Activated CD4-positive, alpha-beta T cell treated with anti-CD3 and anti-CD28 coated beads, Interleukin-2, Interleukin-6, amounts not matched to agents 100 ng/mL and 50 ng/mL, durations not matched to agents 16 hours and 8 hours (primary cell): ENCODE measurements at regions not wholly inside any gene's neighbourhood (a gene's known extent, or its start where the extent isn't known, plus 50 kb on each side); places are given as distances from the start of the nearest gene placed in this dataset.

Experiments
- DNase-seq: peaks from one replicate; pipeline ENCODE4 v3.0.0-alpha.2; 2020

DNA sequence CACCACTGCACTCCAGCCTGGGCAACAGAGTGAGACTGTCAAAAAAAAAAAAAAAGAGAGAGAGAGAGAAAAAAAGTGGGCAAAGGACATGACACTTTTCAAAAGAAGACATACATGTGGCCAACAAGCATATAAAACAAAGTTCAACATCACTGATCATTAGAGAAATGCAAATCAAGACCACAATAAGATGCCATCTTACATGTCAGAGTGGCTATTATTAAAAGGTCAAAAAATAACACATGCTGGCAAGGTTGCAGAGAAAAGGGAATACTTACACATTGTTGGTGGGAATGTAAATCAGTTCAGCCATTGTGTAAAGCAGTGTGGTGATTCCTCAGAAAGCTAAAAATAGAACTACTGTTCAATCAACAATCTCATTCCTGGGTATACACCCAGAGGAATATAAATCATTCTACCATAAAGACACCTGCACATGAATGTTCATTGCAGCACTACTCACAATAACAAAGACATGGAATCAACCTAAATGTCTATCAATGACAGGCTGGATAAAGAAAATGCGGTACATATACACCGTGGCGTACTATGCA is 94.9 kb upstream of the TRIM2 start:
- DNase-seq, result no peak

DNA sequence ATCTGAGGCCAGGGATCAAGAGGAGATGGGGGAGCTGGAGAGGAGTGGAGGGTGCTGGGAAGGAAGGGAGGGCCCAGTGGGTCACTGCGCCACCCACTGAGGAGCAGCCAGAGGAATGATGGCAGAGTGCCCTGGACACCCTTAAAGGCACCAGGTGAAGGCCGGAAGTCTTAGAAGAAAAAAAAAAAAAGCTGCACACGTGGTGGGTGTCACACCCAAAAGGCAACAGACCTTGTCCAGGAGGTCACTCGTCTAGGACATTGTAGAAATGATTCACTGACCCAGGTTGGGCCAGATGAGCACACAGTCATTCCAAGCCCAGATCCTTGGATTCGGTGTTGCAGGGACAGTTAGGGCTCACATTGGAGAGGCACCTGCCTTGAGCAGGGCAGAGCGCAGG is 93.5 kb upstream of the TRIM2 start:
- DNase-seq, result no peak

DNA sequence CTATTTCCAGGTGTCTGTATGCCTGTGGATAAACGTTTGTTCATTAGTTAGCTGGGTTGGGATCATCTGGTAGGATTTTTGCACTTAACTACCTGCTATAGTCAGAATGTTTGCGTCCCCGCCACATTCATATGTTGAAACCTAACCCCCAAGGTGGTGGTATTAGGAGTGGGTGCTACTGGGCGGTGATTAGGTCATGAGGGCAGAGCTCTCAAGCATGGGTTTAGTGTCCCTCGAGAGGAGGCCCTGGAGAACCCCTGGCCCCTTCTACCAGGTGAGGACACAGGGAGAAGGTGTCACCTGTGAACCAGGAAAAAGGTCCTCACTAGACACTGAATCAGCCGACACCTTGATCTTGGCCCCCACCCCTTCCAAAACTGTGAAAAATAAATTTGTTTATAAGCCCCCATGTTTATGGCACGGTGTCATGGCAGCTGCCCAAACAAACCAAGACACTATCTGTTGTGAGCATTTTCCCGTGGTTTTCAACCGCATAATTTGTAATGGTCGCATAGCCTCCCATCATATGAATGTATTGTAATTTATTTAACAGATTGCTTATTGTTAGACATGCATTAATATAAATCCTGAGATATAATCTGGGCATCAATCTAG is 92.7 kb upstream of the TRIM2 start:
- DNase-seq, result no peak

DNA sequence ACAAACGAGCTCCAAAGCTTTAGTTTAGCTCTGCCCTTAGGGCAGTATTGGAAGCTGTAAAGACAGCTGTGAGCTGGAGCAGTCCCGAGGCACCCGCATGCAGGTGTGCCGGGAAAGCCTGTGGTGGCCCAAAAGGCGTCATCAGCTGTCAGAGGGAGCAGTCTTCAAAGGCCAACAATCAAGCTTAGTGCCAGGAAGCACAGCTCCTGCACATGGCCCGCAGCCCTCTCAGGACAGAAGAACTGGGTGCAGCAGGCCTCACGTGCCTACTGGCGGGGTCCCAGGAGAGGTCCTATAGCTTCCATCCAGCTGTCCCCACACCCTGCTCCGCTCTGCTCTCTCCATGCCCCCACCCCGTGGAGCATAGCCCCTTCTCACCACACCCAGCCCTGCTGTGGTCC is 92.2 kb upstream of the TRIM2 start:
- no peak for DNase-seq

DNA sequence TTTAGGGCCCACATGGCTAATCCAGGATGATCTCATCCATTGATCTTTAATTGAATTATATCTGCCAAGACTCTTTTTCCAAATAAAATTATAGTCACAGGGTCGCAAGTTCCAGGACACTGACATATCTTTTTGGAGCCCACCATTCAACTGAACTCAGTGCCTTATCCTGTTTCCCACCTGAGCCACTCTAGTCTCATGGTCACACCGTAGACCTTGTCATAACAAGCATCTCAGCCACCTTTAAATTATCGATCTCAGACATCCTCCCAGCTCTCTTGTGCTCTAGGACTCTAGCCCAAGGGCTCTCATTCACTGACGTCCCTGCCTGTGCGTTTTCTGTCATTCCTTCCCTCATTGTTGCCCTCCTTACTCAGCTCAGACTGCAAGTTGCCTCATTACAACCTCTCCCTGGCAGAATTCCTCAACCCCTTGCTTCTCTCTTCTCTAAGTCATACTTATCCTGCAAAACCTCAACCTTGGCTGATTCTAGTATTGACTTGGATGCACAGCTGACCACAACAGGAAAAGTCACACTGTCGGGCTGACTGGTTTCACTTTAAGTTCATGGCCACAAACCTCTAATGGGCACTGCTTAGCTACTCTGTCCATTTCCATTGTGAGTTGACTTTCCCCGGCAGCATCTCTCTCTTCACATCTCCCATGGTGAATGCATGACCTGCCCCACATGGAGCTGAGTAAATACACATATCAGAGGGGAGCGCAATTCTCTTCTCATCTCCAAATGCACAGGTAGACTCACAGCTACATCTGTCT is 91.0 kb upstream of the TRIM2 start:
- DNase-seq, result peak; percentile 51

DNA sequence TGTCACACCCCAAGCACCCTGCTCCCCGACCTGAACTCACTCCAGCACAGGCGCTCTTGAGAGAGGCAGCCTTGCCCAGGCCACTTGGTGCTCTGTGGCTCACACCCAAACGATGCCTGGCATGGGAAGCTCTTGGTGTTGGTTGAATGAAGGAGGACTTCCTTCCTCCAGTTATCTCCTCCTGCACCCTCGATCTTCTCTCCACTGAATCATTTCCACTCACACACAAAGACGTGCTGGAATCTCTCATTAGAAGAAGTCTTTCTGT is 90.5 kb upstream of the TRIM2 start:
- no peak for DNase-seq

DNA sequence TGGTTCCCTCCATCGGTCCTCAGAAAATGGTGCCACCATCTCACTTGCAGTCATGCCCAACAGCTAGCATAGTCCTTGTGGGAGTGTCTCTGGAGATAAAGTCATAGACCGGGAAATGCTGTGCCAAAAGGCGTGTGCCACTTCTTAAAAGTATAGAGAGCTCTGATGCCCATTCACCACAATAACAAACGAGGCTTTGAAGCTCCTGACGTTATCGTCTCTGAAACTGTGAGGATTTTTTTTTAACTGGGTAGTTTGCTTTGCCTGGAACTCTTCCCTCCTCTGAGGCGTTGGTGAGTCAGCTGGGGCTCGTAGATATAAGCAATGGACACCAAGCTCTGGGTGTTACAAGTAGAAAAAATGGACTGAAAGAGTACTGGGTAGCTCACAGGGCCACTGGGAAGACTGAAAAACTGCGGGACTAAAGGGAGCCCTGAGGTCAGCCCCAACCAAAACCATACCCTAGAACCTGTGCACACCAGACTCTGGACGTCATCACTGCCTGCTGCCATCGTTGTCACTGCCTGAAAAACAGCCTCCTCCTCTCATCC is 89.4 kb upstream of the TRIM2 start:
- DNase-seq, result peak; percentile 56

DNA sequence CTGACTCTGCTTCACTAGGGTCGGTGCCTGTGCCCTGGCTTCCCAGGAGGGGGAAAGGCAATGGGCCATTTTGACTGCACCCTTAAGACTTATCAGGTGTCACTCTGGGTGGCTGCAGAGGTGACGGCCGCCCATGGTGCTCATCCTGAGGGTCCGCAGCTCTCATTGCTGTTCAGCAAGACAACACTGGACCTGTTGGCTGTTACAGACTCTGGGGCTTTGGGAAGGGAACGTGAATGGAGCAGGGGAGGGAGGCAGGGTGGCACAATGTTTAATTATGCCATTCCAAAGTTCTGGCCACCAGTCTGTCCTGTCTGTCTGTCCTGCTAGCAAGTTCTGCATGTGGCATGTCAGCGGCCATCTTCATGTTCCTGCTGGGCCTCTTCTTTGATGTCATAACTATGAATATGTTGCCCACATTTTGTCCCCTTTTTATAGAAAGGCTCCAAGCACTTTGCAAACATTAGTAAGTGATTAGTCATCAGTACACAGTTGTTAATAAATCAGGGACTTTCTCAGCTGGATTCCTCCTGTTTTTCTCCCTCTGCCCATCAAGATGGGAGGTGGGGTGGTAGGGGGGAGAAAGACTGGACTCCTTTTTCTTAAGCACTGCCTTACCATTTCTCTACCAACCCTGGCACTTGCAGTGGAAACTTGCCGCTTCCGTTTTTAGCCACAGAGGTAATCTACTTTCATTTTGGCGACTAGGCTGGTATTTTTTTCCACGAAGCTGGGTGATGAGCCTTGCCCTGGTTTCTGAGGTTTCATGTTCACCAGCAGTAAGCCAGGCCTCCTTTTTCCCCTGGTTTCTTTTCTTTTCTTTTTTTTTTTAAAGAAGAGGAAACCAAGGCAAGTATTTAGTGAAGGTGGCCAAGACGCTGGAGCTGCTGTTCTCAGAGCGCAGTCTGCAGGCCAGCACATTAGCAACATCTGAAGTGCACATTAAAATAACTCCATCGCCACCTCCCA is 88.6 kb upstream of the TRIM2 start:
- peak; percentile 92 for DNase-seq

DNA sequence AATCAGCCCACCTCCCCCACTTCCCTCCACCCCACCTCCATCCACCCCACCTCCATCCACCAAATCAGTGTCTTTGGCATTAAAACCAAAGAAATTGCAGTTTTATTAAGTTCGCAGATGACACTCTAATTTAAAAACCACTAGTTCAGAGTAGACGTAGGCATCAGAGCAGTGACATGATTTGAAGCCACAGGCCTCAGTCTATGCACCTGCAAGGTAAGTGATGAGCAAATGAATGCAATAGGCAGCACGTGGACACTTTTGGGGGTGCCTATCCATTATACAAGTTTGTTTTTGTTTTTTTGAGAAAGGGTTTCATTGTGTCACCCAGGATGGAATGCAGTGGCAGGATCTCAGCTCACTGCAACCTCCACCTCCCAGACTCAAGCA is 88.0 kb upstream of the TRIM2 start:
- no peak for DNase-seq

DNA sequence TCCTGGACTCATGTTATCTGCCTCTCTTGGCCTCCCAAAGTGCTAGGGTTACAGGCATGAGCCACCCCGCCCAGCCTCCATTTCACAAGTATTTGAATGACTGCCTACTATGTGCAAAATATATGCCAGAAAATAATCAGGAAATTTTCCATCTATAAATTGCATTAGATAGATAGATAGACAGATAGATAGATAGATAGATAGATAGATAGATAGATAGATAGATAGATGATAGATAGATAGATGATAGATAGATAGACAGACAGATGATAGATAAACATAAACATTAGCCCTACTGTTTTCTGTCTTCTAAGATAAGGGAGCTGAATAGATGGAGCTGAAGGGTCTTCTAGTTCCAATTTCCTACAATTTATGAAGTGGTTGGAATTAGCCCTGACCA is 87.4 kb upstream of the TRIM2 start:
- DNase-seq, result no peak

DNA sequence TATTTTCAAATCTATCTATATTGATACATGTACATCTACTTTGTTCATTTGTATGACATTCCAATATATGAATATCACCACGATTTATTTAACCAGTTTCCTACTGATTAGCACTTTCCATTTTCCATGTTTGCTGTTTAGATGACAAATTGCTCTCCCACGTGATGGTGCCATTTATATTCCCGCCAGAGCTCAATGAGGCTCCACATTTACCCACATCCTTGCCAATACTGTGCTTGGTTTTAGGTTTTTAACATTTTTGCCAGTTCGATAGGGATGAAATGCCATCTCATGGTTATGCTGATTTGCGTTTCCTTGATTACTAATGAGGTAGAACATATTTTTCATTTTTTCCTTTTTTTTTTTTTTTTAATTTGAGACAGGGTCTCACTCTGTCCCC is 86.7 kb upstream of the TRIM2 start:
- DNase-seq, result no peak

DNA sequence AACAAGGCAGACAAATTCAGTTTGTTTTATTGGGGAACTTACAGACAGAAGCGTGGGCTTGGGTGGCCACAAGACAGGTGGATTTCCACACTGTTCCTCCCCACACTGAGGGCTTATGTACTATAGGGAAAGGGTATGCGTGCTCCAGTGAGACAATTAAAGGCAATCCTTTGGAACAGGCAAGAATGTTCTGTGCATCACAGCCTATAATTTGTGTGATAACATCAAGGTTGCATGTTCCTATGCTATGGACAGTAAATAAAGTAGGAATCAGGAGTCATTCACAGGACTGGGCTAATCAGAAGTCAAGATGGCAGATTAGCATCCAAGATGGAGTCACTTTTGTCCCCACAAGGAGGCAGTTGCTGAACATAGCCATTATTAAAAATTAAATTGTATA is 84.6 kb upstream of the TRIM2 start:
- DNase-seq, result no peak

DNA sequence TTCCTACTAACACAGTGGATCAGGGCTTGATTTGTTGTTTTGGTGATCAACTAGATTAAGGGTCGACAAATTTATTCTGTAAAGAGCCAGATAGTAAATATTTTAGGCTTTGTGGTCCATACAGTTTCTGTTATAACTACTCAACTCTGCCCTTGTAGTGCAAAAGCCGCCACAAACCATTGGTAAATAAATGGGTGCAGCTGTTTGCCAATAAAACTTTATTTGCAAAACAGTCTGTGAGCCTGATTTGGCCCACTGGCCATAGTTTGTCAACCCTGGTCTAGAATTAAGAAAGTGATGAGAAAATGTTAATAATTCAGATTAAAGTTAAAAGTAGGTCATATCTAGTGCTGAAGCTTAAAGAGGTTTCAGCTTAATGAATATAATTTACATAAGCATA is 84.0 kb upstream of the TRIM2 start:
- DNase-seq, result no peak

DNA sequence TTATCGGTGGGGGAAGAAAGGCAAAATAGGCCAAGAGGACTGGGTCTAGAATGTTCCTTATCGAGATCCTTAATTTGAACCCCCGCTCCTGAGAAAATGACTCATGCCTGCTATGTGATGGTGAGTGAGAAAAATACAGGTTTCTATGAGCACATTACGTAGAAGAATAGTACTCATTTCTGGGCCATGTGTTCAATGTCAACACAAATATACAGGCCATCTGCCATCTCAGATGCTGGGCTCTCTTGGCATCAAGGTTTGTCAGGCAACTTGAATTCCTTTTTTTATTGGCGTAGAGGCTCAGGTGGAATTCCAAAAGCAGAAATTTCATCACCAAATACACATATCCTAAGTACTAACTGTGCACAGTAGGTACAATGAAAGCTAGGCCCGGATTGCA is 81.4 kb upstream of the TRIM2 start:
- DNase-seq, result no peak

DNA sequence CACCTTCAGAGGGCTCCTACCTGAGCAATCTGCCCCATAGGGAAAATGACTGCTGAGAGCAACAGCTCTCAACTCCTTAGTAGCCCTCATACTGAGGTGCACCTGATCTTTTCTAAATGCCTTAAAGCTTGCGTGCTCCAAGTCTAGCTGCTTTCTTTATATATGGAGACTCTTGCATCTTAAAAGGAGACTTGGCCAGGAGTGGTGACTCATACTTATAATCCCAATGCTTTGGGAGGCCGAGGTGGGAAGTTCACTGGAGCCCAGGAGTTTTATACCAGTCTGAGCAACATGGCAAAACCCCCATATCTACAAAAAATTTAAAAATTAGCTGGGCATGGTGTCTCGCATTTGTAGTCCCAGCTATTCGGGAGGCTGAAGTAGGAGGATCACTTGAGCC is 78.1 kb upstream of the TRIM2 start:
- no peak for DNase-seq

DNA sequence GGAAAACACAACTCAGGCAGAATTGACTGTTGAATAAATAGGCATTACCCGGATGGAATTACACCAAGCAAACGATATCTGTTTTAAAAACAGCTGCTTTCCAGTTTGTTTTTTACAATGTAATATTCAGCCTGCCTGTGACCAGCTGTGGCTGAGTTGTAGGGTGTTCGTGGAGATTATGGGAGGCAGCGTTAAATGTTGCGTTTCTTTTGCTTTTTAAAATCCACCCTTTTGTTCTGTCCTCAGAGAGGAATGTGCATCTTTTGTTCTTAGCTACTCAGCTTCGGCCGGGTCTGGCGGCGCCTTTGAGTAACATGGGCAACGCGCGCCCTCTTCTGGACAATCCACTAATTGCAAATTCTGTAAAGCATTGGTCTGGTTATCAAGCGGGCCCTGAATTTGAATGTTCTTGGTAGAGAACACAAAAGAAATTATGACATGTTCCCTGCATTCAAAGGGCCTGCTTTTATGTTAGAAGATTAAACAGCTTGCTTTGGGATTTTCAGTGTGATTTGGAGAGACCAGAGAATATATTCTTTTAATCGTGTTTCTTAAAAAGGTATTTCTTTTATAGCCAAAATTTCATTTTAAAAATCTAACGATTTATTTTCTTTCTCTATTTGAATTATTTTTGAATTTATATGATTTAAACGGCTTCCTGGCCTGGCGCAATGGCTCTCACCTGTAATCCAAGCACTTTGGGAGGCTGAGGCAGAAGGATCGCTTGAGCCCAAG is 76.3 kb upstream of the TRIM2 start:
- DNase-seq, result peak; percentile 88

DNA sequence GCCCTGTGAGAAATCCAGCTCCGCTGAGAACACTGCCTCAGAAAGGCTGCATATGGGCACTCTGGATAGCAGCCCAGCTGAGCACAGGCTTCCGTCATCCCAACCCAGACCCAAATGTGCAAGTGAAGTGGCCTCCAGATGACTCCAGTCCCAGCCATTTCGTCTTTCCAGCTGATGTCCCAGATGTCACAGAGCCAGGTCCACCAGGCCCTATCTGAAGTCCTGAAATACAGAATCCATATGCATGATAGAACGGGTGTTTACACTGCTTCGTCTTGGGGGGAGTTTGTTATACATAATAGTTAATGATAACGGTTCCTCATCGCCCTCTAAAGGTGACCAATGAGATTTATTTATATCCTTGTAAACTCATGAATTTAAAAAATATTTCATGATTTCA is 72.6 kb upstream of the TRIM2 start:
- no peak for DNase-seq

DNA sequence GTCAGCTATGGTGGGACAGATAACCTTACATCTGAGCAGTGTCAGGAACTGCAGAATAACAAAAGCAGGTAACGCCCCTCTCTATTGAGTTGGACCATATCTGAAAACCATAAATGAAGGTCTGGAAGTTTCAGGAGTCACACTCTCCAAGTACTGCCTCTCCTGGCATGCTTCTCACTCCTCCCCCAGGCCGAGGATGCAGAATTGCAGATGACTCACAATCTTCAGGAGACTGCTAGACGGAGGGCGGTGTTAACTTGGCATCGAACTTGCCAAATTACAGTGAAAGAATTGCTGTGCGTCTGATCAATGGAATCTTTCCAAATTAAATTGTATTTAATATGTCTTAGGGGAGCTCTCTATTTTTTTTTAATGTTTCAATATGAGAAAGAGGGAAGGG is 67.1 kb upstream of the TRIM2 start:
- no peak for DNase-seq

DNA sequence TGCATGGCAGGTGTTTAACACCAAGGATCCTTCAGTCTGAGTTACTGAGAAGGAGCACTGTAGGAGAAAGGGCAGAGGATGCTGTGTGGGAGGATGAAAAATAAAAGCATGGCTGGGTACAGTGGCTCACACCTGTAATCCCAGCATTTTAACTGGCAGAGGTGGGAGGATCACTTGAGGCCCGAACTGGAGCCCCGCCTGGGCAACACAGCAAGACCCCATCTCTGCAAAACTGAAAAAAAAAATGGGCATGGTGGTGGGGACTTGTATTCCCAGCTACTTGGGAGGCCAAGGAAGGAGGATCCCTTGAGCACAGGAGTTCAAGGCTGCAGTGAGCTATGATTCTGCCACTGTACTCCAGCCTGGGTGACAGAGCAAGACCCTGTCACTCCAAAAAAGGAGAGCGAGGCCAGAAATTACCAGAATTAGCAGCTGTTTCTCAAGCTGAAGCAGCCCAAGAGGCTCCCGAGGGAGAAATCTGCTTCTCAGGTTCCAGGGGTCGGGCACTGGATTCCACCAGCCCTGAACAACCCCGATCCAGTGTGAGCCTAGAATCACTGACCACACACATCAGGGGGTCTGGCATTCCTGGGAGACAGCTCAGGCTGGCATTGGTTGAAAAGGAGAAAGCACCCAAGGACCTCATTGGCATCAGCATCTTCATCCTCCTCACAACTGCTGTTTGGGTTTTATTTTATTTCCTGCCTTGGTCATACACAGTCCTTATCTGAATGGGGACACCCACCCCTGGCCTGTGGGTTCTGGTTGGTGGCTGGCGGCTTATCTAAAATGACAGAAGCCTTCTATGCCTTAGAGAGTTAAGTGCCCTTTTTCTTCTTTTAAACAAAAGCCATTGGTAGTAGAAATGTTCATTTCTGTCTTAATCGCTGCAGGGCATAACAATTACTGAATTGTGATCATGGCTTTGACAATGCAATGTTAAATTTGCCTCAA is 66.3 kb upstream of the TRIM2 start:
- DNase-seq, result no peak

DNA sequence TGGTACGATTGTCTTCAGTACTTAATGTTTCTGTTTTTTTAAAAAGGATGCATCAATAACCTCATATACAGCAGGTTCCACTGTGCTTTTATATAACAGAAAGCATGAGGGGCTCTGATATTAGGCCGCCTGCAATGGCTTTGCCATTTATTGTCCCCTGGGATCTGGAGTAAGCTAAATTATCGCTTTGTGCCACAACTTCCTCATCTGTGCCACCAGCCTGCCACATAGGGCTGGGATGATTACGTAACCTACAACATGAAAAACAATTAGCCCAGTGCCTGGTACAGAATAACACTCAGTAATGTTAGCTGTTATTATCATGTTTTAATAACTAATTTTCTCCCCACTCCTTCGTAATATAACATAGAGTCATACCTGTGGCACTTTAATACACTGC is 65.5 kb upstream of the TRIM2 start:
- no peak for DNase-seq

DNA sequence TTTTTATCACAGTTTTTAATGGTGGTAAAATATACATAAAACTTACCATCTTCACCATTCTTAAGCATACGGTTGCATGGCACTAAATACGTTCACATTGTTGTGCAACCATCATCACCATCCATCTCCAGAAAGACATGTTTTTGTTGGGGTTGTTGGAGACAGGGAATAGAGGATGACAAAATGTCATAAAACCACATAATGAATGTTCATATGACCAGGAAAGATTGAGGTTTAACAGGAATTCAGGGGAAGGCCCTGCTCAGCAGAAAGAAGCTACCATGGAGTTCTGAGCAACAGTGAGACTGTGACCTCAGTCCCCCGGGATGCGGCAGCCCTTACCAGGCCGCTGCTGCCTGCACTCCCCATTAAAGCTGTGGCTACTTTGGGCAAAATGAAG is 63.9 kb upstream of the TRIM2 start:
- no peak for DNase-seq

DNA sequence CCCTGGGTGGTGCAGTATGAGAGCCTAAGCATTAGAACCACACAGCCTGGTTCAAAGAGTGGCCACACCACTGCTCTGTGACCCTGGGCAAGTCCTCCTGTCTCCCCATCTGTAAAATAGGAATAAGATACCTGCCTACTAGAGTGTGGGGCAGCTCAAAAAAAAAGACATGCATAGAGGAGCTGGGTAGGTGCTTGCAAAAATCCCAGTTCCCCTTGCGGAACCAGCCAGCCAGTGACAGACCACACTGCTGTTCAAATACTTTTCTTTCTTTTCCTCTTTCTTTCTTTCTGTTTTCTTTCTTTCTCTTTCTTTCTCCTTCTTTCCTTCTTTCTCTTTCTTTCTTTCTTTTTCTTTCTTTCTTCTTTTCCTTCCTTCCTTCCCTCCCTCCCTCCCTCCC is 63.0 kb upstream of the TRIM2 start:
- no peak for DNase-seq
